Stimulated activated memory B cell treated with anti-CD40 and anti-IgM and Interleukin-4, amounts not matched to agents 10 μg/mL and 1 μg/mL and 100 μg/mL, for 72 hours (primary cell): ENCODE measurements at regions not wholly inside any gene's neighbourhood (a gene's known extent, or its start where the extent isn't known, plus 50 kb on each side); places are given as distances from the start of the nearest gene placed in this dataset.
"Not testable (repeated sequence)": the region's sequence is repeated elsewhere in the genome, so short reads cannot be mapped to it uniquely, and the experiment has no call there.

Source experiments
- ATAC-seq: fragments of 150-1000 bp; cut with Tn5 transposase; 2 replicates; pipeline ENCODE4 v1.10.0; 2021
- H3K27ac Mint-ChIP-seq: one replicate; pipeline ENCODE4 v1.8.0; 2022; ENCODE audit warnings: mild to moderate bottlenecking, mixed read lengths
- H3K27me3 Mint-ChIP-seq: one replicate; pipeline ENCODE4 v1.8.0; 2022; ENCODE audit warnings: mixed read lengths
- H3K36me3 Mint-ChIP-seq: one replicate; pipeline ENCODE4 v1.8.0; 2022; ENCODE audit warnings: mixed read lengths
- H3K4me1 Mint-ChIP-seq: one replicate; pipeline ENCODE4 v1.8.0; 2022; ENCODE audit warnings: mixed read lengths
- H3K4me3 Mint-ChIP-seq: one replicate; pipeline ENCODE4 v1.8.0; 2022; ENCODE audit warnings: mild to moderate bottlenecking, moderate library complexity, mixed read lengths
- H3K9me3 Mint-ChIP-seq: one replicate; pipeline ENCODE4 v1.8.0; 2022; ENCODE audit warnings: mixed read lengths

DNA sequence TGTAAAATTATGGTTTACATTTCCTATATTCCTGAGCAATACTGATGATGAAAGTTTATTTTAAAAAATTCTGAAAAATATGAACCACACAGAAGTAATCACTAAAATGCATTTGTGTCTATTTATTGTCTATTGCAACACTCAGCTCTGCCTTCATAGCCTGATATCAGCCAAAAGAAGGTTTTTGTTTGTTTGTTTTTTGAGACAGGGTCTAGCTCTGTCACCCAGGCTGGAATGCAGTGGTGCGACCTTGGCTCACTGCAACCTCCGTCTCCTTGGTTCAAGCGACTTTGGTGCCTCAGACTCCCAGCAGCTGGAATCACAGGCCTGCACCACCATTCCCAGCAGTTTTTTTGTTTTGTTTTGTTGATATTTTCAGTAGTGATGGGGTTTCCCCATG lies 1560.2 kb downstream of the SI start:
- no peak overlapping the region for H3K27ac Mint-ChIP-seq
- H3K4me1 Mint-ChIP-seq: no peaks in the 10 kb centered on the region
- H3K9me3 Mint-ChIP-seq: no peaks in the 10 kb centered on the region
- H3K4me3 Mint-ChIP-seq: no peak overlapping the region
- no peak for ATAC-seq
- no peaks in the 10 kb centered on the region for H3K36me3 Mint-ChIP-seq
- H3K27me3 Mint-ChIP-seq: no peaks in the 10 kb centered on the region

DNA sequence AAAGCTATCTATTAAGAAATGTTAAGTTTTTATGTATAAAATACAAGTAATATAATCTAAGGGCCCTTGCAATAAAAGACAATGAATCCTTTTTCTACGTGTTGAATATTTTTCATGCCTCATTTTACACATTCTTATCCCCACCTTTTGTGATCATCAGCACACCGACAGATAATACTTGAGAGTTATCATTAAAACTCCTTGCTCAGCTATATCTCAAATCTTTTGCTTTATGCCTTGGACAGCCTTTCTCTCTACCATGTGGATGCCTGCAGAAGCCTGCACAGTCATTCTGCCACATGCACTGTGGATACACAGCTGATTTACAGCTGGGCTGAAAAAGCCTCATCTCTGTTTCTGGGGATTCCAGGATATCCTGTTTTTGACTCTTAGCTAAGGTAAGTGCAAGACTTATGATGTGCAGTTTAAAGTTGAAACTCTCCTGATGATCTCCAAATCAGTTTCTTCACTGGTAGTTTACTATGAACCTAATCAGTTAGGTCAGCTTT lies 1565.1 kb downstream of the SI start:
- no peak for ATAC-seq
- Mint-ChIP-seq H3K9me3 (no peaks in the 10 kb centered on the region), H3K36me3 (no peaks in the 10 kb centered on the region), H3K4me1 (no peaks in the 10 kb centered on the region), H3K27me3 (no peaks in the 10 kb centered on the region), H3K27ac (no peak overlapping the region), H3K4me3 (no peak overlapping the region)

DNA sequence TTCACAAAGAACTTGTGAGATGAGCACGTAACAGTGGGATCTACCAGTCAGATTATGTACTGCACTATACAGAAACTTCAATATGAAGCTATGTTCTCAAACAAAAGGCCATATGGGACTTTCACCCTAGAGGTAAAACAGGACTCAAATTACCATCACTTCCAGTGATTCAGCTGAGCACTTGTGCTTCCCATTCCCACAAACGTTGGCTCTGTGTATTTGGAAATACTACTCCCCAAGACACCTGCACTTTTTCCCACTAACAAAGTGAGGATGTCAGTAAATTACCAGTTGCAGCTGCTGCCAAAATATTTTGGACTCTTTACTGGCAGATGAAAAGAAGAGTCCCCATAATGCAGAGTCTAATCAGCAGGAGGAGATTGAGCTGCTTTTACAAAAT lies 1570.1 kb downstream of the SI start:
- Mint-ChIP-seq H3K4me1 (no peaks in the 10 kb centered on the region), H3K9me3 (peaks cover 3% of the 10 kb centered on the region), H3K27me3 (no peaks in the 10 kb centered on the region), H3K36me3 (no peaks in the 10 kb centered on the region), H3K27ac (no peak overlapping the region), H3K4me3 (no peak overlapping the region)
- peak; percentile 16 for ATAC-seq

DNA sequence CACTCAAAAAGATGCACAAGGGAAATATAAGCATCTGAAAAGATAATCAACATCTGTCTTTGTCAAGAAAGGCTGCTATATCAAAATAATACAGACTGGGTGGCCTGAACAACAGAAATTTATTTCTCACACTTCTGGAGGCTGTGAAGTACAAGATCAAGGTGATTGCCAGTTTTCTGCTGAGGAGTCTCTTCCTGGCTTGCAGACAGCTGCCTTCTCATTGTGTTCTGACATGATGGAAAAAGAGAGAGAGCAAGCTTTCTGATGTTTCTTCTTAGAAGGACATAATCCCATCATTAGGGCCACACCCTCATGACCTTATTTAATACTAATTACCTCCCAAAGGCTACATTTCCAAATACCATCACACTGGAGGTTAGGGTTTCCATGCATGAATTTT lies 1573.3 kb downstream of the SI start:
- no peak for ATAC-seq
- H3K36me3 Mint-ChIP-seq: no peaks in the 10 kb centered on the region
- no peaks in the 10 kb centered on the region for H3K27me3 Mint-ChIP-seq
- H3K9me3 Mint-ChIP-seq: peaks cover 3% of the 10 kb centered on the region
- H3K4me1 Mint-ChIP-seq: no peaks in the 10 kb centered on the region
- no peak overlapping the region for H3K27ac Mint-ChIP-seq
- H3K4me3 Mint-ChIP-seq: no peak overlapping the region

DNA sequence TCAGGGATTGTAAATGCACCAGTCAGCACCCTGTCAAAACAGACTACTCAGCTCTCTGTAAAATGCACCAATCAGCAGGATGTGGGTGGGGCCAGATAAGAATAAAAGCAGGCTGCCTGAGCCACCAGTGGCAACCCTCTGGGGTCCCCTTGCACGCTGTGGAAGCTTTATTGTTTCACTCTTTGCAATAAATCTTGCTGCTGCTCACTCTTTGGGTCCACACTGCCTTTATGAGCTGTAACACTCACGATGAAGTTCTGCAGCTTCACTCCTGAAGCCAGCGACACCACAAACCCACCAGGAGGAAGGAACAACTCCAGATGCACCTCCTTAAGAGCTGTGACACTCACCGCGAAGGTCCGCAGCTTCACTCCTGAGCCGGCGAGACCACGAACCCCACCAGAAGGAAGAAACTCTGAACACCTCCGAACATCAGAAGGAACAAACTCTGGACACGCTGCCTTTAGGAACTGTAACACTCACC lies 1578.5 kb downstream of the SI start:
- H3K4me3 Mint-ChIP-seq, H3K9me3 Mint-ChIP-seq, ATAC-seq, H3K4me1 Mint-ChIP-seq, H3K27me3 Mint-ChIP-seq, H3K36me3 Mint-ChIP-seq, H3K27ac Mint-ChIP-seq: not testable (repeated sequence)

DNA sequence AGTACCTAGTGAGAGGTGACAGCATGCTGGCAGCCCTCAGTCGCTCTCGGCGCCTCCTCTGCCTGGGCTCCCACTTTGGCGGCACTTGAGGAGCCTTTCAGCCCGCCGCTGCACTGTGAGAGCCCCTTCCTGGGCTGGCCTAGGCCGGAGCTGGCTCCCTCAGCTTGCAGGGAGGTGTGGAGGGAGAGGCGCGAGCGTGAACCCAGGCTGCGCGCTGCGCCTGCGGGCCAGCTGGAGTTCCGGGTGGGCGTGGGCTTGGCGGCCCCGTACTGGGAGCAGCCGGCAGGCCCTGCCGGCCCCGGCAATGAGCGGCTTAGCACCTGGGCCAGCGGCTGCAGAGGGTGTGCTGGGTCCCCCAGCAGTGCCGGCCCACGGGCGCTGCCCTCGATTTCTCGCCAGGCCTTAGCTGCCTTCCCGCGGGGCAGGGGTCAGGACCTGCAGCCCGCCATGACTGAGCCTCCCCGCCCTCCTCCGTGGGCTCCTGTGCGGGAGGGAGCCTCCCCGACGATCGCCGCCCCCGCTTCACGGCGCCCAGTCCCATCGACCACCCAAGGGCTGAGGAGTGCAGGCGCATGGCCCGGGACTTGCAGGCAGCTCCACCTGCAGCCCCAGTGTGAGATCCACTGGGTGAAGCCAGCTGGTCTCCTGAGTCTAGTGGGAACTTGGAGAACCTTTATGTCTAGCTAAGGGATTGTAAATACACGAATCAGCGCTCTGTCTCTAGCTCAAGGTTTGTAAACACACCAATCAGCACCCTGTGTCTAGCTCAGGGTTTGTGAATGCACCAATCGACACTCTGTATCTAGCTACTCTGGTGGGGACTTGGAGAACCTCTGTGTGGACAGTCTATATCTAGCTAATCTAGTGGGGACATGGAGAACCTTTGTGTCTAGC lies 1579.2 kb downstream of the SI start:
- H3K27me3 Mint-ChIP-seq, H3K4me3 Mint-ChIP-seq: not testable (repeated sequence)

DNA sequence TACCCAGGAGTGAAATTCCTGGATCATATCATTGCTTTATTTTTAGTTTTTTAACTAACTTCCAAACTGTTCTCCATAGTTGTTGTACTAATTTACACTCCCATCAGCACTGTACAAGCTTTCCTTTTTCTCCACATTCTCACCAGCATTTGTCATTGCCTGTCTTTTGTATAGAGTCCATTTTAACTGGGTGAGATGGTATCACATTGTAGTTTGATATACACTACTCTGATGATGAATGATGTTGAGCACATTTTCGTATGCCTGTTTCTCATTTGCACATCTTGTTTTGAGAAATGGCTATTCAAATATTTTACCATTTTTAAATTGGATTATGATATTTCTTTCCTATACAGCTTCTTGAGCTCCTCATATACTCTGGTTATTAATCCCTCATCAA lies 1586.6 kb downstream of the SI start:
- Mint-ChIP-seq H3K4me1 (no peaks in the 10 kb centered on the region), H3K27ac (no peak overlapping the region), H3K4me3 (no peak overlapping the region), H3K36me3 (no peaks in the 10 kb centered on the region), H3K9me3 (peaks cover 2% of the 10 kb centered on the region), H3K27me3 (no peaks in the 10 kb centered on the region)
- ATAC-seq: no peak

More for the DNA sequence above, 1579.2 kb downstream of the SI start:
- ATAC-seq, H3K4me1 Mint-ChIP-seq, H3K27ac Mint-ChIP-seq, H3K36me3 Mint-ChIP-seq, H3K9me3 Mint-ChIP-seq: not testable (repeated sequence)

DNA sequence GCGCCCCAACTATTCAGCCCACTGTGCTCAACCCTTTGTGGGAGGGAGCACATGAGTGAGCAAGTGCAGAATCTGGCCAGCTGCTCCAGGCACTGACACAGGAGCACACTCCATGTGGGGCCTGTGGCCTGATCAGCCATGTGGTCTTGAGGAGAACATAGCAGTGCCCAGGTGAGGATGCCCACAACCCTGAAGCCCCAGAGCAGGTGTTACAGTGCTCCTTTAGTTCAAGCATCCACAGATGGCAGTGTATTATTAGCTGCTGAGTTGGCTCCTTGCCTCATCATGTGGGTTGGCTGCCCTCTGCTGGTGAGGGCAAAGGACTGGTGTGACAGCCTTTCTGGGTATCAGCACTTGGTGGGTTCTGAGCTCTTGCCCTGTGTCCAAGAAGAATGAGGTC lies 1588.2 kb downstream of the SI start:
- ATAC-seq: peak; percentile 53
- H3K4me1 Mint-ChIP-seq: no peaks in the 10 kb centered on the region
- no peak overlapping the region for H3K4me3 Mint-ChIP-seq
- H3K36me3 Mint-ChIP-seq: no peaks in the 10 kb centered on the region
- peaks cover 2% of the 10 kb centered on the region for H3K9me3 Mint-ChIP-seq
- no peak overlapping the region for H3K27ac Mint-ChIP-seq
- no peaks in the 10 kb centered on the region for H3K27me3 Mint-ChIP-seq

DNA sequence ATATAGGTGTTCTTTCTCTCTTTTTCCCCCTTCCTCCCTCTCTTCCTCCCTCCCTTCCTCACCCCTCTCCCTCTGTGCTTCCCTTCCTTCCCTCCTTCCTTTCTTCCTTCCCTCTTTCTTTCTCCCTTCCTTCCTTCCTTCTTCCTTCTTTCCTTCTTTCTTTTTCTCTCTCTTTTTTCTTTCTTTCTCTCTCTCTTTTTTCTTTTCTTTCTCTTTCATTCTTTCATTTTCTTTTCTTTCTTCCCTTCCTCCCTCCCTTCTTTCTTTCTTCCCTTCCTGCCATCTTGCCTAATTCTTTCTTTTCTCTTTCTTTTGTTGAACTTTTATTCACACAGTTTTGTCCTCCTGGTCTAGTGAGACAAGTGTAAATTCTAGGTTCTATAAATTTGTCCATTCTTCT lies 1595.6 kb downstream of the SI start:
- no peak for ATAC-seq
- Mint-ChIP-seq H3K4me3 (no peak overlapping the region), H3K36me3 (no peaks in the 10 kb centered on the region), H3K27me3 (no peaks in the 10 kb centered on the region), H3K27ac (no peak overlapping the region), H3K9me3 (peaks cover 8% of the 10 kb centered on the region), H3K4me1 (no peaks in the 10 kb centered on the region)

DNA sequence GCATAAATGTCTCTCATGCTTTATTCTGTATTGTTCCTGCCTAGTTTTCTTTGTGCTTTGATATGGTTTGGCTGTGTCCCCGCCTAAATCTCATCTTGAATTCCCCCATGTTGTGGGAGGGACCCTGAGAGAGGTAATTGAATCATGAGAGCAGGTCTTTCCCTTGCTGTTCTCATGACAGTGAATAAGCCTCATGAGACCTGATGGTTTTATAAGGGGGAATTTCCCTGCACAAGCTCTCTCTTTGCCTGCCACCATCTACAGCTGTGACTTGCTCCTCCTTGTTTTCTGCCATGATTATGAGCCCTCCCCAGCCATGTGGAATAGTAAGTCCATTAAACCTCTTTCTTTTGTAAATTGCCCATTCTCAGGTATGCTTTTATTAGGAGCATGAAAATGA lies 1596.6 kb downstream of the SI start:
- no peak overlapping the region for H3K27ac Mint-ChIP-seq
- H3K36me3 Mint-ChIP-seq: no peaks in the 10 kb centered on the region
- peaks cover 8% of the 10 kb centered on the region for H3K9me3 Mint-ChIP-seq
- no peaks in the 10 kb centered on the region for H3K27me3 Mint-ChIP-seq
- no peak overlapping the region for H3K4me3 Mint-ChIP-seq
- H3K4me1 Mint-ChIP-seq: no peaks in the 10 kb centered on the region
- no peak for ATAC-seq

DNA sequence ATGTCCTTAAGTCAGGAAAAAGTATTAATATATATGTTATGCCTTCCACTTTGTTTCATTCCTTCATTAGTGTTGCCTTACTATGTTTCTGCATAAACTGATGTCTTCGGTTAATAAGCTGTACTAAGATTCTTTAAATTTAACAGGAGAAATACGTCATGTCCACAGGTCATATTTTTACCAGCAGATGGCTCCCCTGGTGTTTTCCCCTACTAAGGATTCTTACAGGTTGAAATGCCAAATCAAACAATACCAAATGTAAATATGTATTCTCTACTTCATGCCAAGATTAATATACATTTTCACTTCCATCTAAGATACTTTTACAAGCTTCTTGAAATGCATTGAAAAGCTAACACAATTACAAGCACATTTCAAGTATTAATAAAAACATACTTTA lies 1602.1 kb downstream of the SI start:
- no peak overlapping the region for H3K27ac Mint-ChIP-seq
- H3K9me3 Mint-ChIP-seq: peaks cover 4% of the 10 kb centered on the region
- no peaks in the 10 kb centered on the region for H3K36me3 Mint-ChIP-seq
- no peak overlapping the region for H3K4me3 Mint-ChIP-seq
- no peak for ATAC-seq
- H3K4me1 Mint-ChIP-seq: no peaks in the 10 kb centered on the region
- no peaks in the 10 kb centered on the region for H3K27me3 Mint-ChIP-seq

DNA sequence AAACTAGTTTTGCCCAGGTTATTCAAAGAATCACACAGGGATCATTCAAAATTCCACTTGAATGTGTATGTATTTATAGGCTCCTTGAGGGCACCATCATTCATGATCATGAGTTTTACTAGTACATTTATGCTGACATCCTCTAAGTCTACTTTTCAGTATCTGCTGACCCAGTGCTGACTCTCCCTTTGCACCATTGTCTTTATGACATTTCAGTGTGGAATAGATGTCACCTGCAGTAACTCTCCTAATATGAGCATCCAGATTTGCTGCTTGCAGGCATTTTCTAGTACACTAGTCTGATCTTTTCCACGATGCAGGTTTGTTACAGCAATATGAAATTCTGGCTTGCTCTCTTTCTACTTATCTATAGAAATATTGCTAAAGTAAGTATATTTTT lies 1603.5 kb downstream of the SI start:
- Mint-ChIP-seq H3K36me3 (no peaks in the 10 kb centered on the region), H3K27ac (no peak overlapping the region), H3K4me3 (no peak overlapping the region), H3K27me3 (no peaks in the 10 kb centered on the region), H3K9me3 (peaks cover 4% of the 10 kb centered on the region), H3K4me1 (no peaks in the 10 kb centered on the region)
- no peak for ATAC-seq

DNA sequence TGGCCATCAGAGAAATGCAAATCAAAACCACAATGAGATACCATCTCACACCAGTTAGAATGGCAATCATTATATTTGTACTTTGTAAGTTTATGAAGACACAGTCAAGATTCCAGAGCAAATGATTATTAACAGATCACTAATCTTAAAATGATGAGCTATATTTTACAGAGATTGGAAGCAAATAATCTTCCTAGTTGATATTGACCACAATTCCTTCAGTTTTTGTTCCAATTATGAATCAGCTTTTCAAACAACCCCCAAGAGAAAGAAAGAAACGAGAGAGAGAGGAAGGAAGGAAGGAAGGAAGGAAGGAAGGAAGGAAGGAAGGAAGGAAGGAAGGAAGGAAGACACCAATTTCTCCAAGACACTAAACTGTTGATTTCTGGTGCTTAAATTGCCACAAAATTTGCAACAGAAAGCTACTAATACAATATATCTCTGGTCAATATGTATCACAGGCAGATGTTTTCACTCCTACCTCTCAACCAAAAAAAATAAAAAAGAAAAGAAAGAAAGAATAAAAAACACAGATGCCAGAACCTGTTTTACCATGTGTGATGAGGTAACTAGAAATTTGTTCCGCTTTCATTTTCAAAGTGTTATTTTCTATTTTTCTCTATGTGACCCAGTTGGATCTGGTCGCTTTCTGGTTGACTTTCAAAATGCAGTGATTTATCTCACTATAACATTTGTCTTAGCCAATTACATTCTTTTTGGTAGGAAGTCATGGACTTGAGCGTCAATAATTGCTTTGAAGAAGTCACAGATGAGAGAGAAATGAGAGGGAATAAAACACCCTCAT lies 1609.6 kb downstream of the SI start:
- H3K4me1 Mint-ChIP-seq: no peaks in the 10 kb centered on the region
- H3K4me3 Mint-ChIP-seq: no peak overlapping the region
- ATAC-seq: no peak
- no peak overlapping the region for H3K27ac Mint-ChIP-seq
- no peaks in the 10 kb centered on the region for H3K36me3 Mint-ChIP-seq
- no peaks in the 10 kb centered on the region for H3K27me3 Mint-ChIP-seq
- H3K9me3 Mint-ChIP-seq: peaks cover 7% of the 10 kb centered on the region

DNA sequence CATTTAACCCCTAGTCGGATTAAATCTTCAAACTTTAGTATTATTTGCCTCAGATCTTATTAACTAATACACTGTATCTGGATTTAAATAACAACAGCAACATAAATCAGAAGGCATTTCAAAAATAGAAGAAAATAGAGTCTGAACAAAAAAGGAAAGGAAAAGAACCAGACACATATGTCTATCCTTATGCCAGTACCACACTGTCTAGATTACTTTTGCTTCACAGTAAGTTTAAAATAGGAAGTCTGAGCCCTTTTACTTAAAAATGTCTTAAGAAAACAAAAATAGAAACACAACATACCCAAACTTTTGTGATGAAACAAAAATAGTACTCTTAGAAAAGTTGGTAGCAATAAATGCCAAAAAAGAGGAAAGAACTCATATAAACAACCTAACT lies 1615.8 kb downstream of the SI start:
- H3K36me3 Mint-ChIP-seq: no peaks in the 10 kb centered on the region
- ATAC-seq: no peak
- H3K9me3 Mint-ChIP-seq: no peaks in the 10 kb centered on the region
- H3K4me1 Mint-ChIP-seq: no peaks in the 10 kb centered on the region
- no peak overlapping the region for H3K27ac Mint-ChIP-seq
- H3K27me3 Mint-ChIP-seq: no peaks in the 10 kb centered on the region
- no peak overlapping the region for H3K4me3 Mint-ChIP-seq

DNA sequence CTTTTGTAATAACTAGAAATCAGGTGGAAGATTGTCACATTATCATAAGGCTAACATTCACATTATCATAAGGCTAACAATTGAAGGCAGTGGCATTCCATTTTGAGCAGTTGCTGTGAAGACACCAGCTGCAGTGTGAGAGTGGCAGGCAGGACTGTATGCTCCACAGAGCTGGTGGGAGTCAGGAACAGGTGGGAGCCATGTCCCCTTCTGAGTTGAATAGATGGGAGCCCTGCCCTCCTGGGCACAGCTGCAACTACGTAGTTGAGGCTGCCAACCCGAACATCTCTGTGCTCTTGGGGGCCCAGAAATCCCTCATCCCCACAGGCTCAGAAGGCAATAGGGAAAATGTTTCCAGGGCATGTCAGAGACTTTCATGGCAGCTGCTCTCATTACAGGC lies 1627.6 kb downstream of the SI start:
- no peaks in the 10 kb centered on the region for H3K36me3 Mint-ChIP-seq
- no peaks in the 10 kb centered on the region for H3K27me3 Mint-ChIP-seq
- H3K9me3 Mint-ChIP-seq: peaks cover 2% of the 10 kb centered on the region
- no peak overlapping the region for H3K27ac Mint-ChIP-seq
- H3K4me3 Mint-ChIP-seq: no peak overlapping the region
- ATAC-seq: peak; percentile 55
- H3K4me1 Mint-ChIP-seq: no peaks in the 10 kb centered on the region

DNA sequence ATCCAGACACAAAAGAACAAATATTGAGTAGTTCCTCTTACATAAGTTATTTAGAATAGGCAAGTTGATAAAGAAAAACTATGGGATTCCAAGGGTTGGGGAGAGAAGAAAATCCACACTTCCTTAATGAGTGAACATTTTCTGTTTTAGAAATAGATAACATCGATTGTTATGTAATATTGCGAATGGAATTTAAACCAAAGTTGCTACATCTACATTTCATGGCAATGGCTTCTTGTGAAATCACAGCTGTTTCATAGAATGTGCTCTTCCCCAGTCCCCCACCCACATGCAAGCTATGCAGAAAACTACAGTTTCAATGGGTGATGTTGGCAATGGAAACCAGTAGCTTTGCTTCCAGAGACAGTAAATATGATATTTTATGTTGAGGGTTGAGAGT lies 1639.5 kb downstream of the SI start:
- no peak for ATAC-seq
- Mint-ChIP-seq H3K27ac (no peak overlapping the region), H3K27me3 (no peaks in the 10 kb centered on the region), H3K4me1 (no peaks in the 10 kb centered on the region), H3K36me3 (no peaks in the 10 kb centered on the region), H3K9me3 (peaks cover under 1% of the 10 kb centered on the region), H3K4me3 (no peak overlapping the region)
